ENCODE measurements at regions not wholly inside any gene's neighbourhood (a gene's known extent, or its start where the extent isn't known, plus 50 kb on each side); places are given as distances from the start of the nearest gene placed in this dataset.

GRCh38 chr1:182189535-182190066 lies 128.1 kb upstream of the ZNF648 start:
- no peak overlapping the region for H3K4me3 ChIP-seq (ENCODE audit: low read depth, low read length)
- TF ChIP-seq CTCF (IDR thresholded peaks at IDR 0.05; ENCODE audit: insufficient read depth, low read depth, low read length): no peak
- no peak for DNase-seq (ENCODE audit: low read depth)

GRCh38 chr1:182186757-182187146 lies 125.2 kb upstream of the ZNF648 start:
- no peak for TF ChIP-seq CTCF (IDR thresholded peaks at IDR 0.05; ENCODE audit: insufficient read depth, low read depth, low read length)
- H3K4me3 ChIP-seq (ENCODE audit: low read depth, low read length): no peak overlapping the region
- no peak for DNase-seq (ENCODE audit: low read depth)

- no peak overlapping the region for H3K4me3 ChIP-seq (ENCODE audit: low read depth, low read length)
- peak; percentile 55 for DNase-seq (ENCODE audit: low read depth)
- TF ChIP-seq CTCF (IDR thresholded peaks at IDR 0.05; ENCODE audit: insufficient read depth, low read depth, low read length): no peak
Observed at GRCh38 chr1:182185842-182186756, 124.6 kb upstream of the ZNF648 start.

- TF ChIP-seq CTCF (IDR thresholded peaks at IDR 0.05; ENCODE audit: insufficient read depth, low read depth, low read length): no peak
- DNase-seq (ENCODE audit: low read depth): no peak
- no peak overlapping the region for H3K4me3 ChIP-seq (ENCODE audit: low read depth, low read length)
Observed at GRCh38 chr1:182185136-182185535, 123.6 kb upstream of the ZNF648 start.

GRCh38 chr1:182183606-182184005 lies 122.1 kb upstream of the ZNF648 start:
- TF ChIP-seq CTCF (IDR thresholded peaks at IDR 0.05; ENCODE audit: insufficient read depth, low read depth, low read length): no peak
- no peak overlapping the region for H3K4me3 ChIP-seq (ENCODE audit: low read depth, low read length)
- DNase-seq (ENCODE audit: low read depth): no peak

- H3K4me3 ChIP-seq (ENCODE audit: low read depth, low read length): no peak overlapping the region
- DNase-seq (ENCODE audit: low read depth): no peak
- TF ChIP-seq CTCF (IDR thresholded peaks at IDR 0.05; ENCODE audit: insufficient read depth, low read depth, low read length): no peak
Observed at GRCh38 chr1:182182311-182182710, 120.8 kb upstream of the ZNF648 start.

All from fibroblast of villous mesenchyme (primary cell).